ENCODE measurements at regions not wholly inside any gene's neighbourhood (a gene's known extent, or its start where the extent isn't known, plus 50 kb on each side); places are given as distances from the start of the nearest gene placed in this dataset.

DNA sequence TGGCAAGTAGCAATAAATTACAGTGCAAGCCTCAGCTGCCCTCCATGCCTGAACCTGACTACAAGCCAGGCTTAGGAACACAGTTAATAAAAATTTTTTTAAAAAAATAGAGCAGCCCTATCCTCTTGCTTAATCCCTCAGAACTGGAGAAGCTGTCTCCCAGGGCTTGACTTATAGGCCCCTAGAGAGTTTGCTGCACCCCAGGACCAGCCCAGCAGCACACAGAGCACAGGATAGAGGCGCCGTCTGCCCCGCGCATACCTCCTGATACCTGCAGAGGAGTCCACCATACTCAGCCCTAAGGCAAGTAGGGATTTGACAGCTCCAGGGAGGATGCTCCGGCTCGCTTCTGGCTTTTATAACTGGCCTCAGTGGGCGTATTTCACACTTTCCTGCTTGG is 548.6 kb upstream of the RAB6C start:
- Histone ChIP-seq H3K9me3 (replicated peaks) (no peaks in the 10 kb centered on the region), H3K4me3 (no peak overlapping the region), H3K4me1 (no peaks in the 10 kb centered on the region), H3K36me3 (no peaks in the 10 kb centered on the region), H3K27me3 (ENCODE audit: low read depth) (peaks cover 67% of the 10 kb centered on the region), H3K27ac (replicated peaks) (no peak overlapping the region)
- intact Hi-C loops (cut with micrococcal nuclease) = no loop called here
- DNase-seq = no peak
- no peak for TF ChIP-seq CTCF (IDR thresholded peaks at IDR 0.05; ENCODE audit: borderline replicate concordance)

GRCh38 chr2:129431881-129432280 is 547.6 kb upstream of the RAB6C start:
- no peaks in the 10 kb centered on the region for H3K4me1 ChIP-seq
- H3K27me3 ChIP-seq (ENCODE audit: low read depth) = peaks cover 75% of the 10 kb centered on the region
- TF ChIP-seq CTCF (IDR thresholded peaks at IDR 0.05; ENCODE audit: borderline replicate concordance) = no peak
- no peaks in the 10 kb centered on the region for H3K36me3 ChIP-seq
- no peak overlapping the region for H3K27ac ChIP-seq (replicated peaks)
- intact Hi-C loops (cut with micrococcal nuclease) = no loop called here
- no peak for DNase-seq
- H3K4me3 ChIP-seq = no peak overlapping the region
- H3K9me3 ChIP-seq (replicated peaks) = no peaks in the 10 kb centered on the region

- H3K9me3 ChIP-seq (replicated peaks) = no peaks in the 10 kb centered on the region
- DNase-seq = no peak
- no peak overlapping the region for H3K4me3 ChIP-seq
- H3K27me3 ChIP-seq (ENCODE audit: low read depth) = peaks cover 77% of the 10 kb centered on the region
- intact Hi-C loops (cut with micrococcal nuclease) = no loop called here
- no peaks in the 10 kb centered on the region for H3K4me1 ChIP-seq
- no peak overlapping the region for H3K27ac ChIP-seq (replicated peaks)
- TF ChIP-seq CTCF (IDR thresholded peaks at IDR 0.05; ENCODE audit: borderline replicate concordance) = no peak
- no peaks in the 10 kb centered on the region for H3K36me3 ChIP-seq
These were observed 542.7 kb upstream of the RAB6C start for GRCh38 chr2:129436809-129437208.

DNA sequence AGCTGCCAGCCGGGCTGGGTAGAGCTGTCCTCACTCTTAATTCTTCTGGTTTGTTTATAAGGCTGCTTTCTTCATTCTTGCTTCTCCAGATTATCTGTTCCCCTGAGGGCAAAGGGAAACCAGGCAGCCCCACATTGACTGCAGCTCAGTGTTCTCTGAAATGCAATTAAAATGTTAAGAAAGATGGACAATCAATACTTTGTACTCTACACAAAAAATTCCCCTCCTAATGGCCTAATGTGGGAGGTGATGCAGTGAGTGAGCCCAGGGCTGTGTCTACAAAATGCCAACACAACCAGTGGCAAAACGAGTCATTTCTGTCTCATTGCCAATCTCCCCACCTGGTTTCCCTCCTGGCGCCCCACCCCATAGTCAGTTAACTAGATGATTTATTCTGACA is 541.7 kb upstream of the RAB6C start:
- no peaks in the 10 kb centered on the region for H3K36me3 ChIP-seq
- peaks cover 68% of the 10 kb centered on the region for H3K27me3 ChIP-seq (ENCODE audit: low read depth)
- no peaks in the 10 kb centered on the region for H3K9me3 ChIP-seq (replicated peaks)
- no peak overlapping the region for H3K27ac ChIP-seq (replicated peaks)
- DNase-seq = no peak
- H3K4me1 ChIP-seq = no peaks in the 10 kb centered on the region
- no peak overlapping the region for H3K4me3 ChIP-seq
- no peak for TF ChIP-seq CTCF (IDR thresholded peaks at IDR 0.05; ENCODE audit: borderline replicate concordance)
- intact Hi-C loops (cut with micrococcal nuclease) = no loop called here

GRCh38 chr2:129438501-129439057 is 540.9 kb upstream of the RAB6C start:
- Histone ChIP-seq H3K27me3 (ENCODE audit: low read depth) (peaks cover 69% of the 10 kb centered on the region), H3K9me3 (replicated peaks) (no peaks in the 10 kb centered on the region), H3K4me1 (no peaks in the 10 kb centered on the region), H3K36me3 (no peaks in the 10 kb centered on the region), H3K4me3 (no peak overlapping the region), H3K27ac (replicated peaks) (no peak overlapping the region)
- TF ChIP-seq CTCF (IDR thresholded peaks at IDR 0.05; ENCODE audit: borderline replicate concordance) = no peak
- intact Hi-C loops (cut with micrococcal nuclease) = no loop called here
- DNase-seq = no peak

All from left ventricle myocardium inferior (tissue), 1 donor.